ENCODE measurements at regions not wholly inside any gene's neighbourhood (a gene's known extent, or its start where the extent isn't known, plus 50 kb on each side); places are given as distances from the start of the nearest gene placed in this dataset.

DNA sequence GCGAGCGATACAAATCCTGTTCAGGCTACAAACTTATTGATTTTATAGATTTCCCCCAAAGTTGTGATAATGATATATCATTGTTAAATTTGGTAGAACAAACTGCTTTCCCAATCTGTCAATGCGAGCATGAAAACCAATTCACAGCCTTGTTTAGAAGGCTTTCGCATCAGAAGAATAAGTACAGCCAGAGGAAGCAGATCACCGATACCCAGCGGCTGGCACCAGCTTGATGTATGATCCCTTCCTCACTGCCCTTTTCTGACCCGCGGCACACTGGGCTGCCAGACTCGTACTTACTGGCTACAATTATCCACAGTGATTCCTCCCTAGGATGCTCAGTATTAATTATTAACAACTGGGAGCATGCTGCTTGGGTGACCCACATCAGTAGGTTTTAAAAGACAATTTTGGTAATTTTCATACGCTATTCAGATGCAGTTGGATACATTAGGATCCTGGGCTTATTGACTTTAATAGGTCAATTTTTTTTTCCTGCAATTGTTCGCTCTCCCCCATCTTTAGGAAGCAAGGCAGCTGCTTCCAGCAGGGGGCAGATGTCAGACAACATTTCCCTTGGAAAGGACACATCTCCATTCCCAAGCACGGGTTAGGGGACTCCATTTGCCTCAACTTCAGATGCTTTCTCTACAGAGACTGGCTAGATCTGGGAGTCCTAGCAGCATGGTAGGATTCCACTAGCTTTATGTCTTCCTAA is 582.7 kb upstream of the PSMD7 start:
- CTCF ChIA-PET: interaction anchor here (2.3 kb wide), 1 partner anchor 9 kb away, joined by 6 read pairs; no protein-coding TSS in a partner anchor
- TF ChIP-seq, protein P1, sequence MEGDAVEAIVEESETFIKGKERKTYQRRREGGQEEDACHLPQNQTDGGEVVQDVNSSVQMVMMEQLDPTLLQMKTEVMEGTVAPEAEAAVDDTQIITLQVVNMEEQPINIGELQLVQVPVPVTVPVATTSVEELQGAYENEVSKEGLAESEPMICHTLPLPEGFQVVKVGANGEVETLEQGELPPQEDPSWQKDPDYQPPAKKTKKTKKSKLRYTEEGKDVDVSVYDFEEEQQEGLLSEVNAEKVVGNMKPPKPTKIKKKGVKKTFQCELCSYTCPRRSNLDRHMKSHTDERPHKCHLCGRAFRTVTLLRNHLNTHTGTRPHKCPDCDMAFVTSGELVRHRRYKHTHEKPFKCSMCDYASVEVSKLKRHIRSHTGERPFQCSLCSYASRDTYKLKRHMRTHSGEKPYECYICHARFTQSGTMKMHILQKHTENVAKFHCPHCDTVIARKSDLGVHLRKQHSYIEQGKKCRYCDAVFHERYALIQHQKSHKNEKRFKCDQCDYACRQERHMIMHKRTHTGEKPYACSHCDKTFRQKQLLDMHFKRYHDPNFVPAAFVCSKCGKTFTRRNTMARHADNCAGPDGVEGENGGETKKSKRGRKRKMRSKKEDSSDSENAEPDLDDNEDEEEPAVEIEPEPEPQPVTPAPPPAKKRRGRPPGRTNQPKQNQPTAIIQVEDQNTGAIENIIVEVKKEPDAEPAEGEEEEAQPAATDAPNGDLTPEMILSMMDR (IDR thresholded peaks at IDR 0.05; ENCODE audit: control extremely low read depth, extremely low read depth, low read depth, missing control alignments): no peak
- POLR2A ChIA-PET: no interaction called here
- DNase-seq (ENCODE audit: extremely low spot score): no peak

DNA sequence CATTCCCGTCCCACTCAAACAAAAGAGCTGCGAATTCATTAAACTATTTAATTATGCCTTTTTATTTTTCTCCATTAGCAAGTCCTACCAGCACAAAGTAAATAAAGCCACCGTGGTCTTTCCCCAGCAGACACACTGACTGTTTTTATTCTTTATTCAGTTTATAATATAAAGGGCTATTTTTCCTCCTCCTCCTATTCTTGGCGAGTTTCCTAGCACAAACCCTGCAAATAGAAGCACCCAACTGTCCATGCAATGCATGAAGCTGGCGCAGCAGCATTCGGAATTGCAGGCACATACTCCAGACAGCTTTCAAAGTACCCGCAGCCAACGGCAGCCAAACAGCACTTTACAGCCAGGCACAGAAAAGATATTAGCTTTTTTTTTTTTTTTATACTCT is 583.4 kb upstream of the PSMD7 start:
- no peak for DNase-seq (ENCODE audit: extremely low spot score)
- ChIA-PET CTCF (interaction anchor here (2.3 kb wide), 1 partner anchor 9 kb away, joined by 6 read pairs; no protein-coding TSS in a partner anchor), POLR2A (no interaction called here)
- TF ChIP-seq, protein P1 (IDR thresholded peaks at IDR 0.05; ENCODE audit: control extremely low read depth, extremely low read depth, low read depth, missing control alignments): no peak

DNA sequence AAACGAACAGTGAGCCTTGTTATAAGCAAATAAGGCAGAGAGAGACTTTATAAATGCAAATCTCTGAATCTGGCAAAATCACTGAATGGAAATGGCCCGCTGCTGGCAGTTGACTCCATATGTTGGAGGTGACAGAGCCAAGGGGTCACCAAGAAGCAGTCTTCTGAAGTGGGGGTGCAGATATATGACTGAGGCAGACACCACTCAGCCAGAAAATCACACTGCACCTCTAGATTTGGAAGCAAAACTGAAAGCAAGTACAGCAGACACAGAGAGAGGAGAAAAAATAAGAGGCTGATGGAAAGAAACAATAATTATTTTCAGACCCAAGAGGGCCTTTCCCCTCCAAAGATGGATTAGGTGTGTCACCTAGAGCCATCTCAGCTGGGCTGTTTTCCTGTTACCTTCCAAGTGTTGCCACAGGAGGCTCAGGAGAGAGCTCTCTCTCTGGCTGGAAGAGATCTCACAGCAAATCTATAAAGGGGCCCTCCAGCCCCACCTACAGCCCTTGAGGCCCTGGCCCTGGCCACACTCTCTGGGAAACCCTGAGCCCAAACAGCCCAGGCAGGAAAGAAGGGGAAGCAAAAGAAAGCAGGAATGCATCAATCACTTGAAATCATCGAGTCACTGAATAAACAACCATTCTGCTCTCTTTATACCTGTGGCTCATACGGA is 585.1 kb upstream of the PSMD7 start:
- TF ChIP-seq, protein P1 (IDR thresholded peaks at IDR 0.05; ENCODE audit: control extremely low read depth, extremely low read depth, low read depth, missing control alignments): no peak
- POLR2A ChIA-PET: no interaction called here
- CTCF ChIA-PET: no interaction called here
- DNase-seq (ENCODE audit: extremely low spot score): no peak

DNA sequence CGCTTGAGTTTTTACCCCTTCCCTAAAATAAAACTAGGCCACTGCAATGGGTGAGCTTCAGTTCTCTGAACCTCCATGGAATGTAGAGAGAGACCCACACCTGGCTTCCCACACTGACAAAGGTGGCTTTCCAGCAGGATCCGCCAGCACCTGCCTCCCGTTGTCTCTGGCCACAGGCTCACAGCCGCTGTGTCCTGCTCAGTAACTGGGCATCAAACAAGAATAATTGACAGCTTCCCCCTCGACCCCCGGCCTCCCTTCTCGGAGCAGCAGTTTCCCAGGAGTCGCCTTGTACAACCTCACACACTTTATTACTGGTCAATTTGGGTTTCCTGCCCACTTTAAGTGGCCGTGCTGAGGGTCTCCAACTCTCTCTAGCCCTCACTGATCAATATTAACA is 586.1 kb upstream of the PSMD7 start:
- no peak for DNase-seq (ENCODE audit: extremely low spot score)
- TF ChIP-seq, protein P1 (IDR thresholded peaks at IDR 0.05; ENCODE audit: control extremely low read depth, extremely low read depth, low read depth, missing control alignments): no peak
- ChIA-PET POLR2A (no interaction called here), CTCF (no interaction called here)

DNA sequence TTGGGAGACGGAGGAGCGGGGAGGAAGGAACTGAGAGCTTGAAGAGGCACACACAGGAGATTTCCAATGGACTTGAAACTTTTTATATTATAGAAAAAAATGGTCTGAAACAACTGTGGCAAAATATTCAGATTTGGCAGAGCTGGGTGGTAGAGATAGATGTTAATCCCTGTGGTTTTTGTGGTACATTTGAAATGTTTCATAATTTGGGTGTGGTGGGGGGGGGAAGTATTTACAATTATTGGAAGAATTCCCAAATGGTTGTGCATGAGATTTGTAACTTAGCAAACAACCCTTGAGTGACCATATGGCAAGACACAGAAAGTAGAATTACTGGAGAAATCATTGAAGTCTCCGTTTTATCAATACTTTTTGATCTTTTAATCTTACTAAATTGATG is 588.8 kb upstream of the PSMD7 start:
- POLR2A ChIA-PET: no interaction called here
- TF ChIP-seq, protein P1 (IDR thresholded peaks at IDR 0.05; ENCODE audit: control extremely low read depth, extremely low read depth, low read depth, missing control alignments): no peak
- no peak for DNase-seq (ENCODE audit: extremely low spot score)
- CTCF ChIA-PET: no interaction called here

DNA sequence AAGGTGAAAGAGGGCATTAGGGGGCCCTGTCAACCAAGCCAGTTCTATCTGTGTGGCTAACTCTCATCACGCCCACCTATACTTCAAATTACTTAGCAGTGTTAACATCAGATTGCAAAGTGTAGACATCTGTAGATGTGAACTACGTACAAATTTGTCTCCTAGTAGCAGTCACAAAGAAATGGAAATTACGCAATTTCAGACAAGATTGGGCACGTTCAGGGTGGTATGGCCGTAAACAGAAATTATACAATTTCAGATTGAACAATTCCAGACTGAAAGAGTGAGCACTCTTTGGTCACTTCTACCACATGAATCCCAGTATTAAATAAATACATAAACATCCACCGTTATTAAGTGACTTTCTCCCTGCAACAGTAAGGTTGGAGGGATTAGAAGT is 592.7 kb upstream of the PSMD7 start:
- TF ChIP-seq, protein P1 (IDR thresholded peaks at IDR 0.05; ENCODE audit: control extremely low read depth, extremely low read depth, low read depth, missing control alignments): no peak
- ChIA-PET CTCF (no interaction called here), POLR2A (no interaction called here)
- no peak for DNase-seq (ENCODE audit: extremely low spot score)

All from GM10248 (cell line).